Endodermal cell (in vitro differentiated cells): ENCODE measurements at regions not wholly inside any gene's neighbourhood (a gene's known extent, or its start where the extent isn't known, plus 50 kb on each side); places are given as distances from the start of the nearest gene placed in this dataset.
"Not testable (repeated sequence)": the region's sequence is repeated elsewhere in the genome, so short reads cannot be mapped to it uniquely, and the experiment has no call there.

Source experiments
- DNase-seq: peaks from one replicate; pipeline ENCODE4 v3.0.0-alpha.2; 2017
- H3K27ac ChIP-seq: 2 replicates; pipeline ENCODE4 v1.5.1; 2013; ENCODE audit warnings: mild to moderate bottlenecking, low read depth, low read length, moderate library complexity
- H3K27me3 ChIP-seq: 2 replicates; pipeline ENCODE4 v1.6.1; 2013; ENCODE audit warnings: mild to moderate bottlenecking, low read length, moderate library complexity; ENCODE audit not compliant: insufficient read depth, control insufficient read depth, poor library complexity, severe bottlenecking
- H3K36me3 ChIP-seq: 2 replicates; pipeline ENCODE4 v1.7.0; 2013; ENCODE audit warnings: mild to moderate bottlenecking, low read length, moderate library complexity; ENCODE audit not compliant: control insufficient read depth, insufficient read depth
- H3K4me1 ChIP-seq: one replicate; pipeline ENCODE4 v1.7.0; 2013; ENCODE audit warnings: low read length; ENCODE audit not compliant: control insufficient read depth, insufficient read depth
- H3K4me3 ChIP-seq: 2 replicates; pipeline ENCODE4 v1.5.1; 2013; ENCODE audit warnings: mild to moderate bottlenecking, low read length, moderate library complexity
- H3K9ac ChIP-seq: 2 replicates; pipeline ENCODE4 v1.6.1; 2013; ENCODE audit warnings: mild to moderate bottlenecking, low read length, moderate library complexity; ENCODE audit not compliant: poor library complexity, severe bottlenecking; ENCODE audit errors: extremely low read depth
- H3K9me3 ChIP-seq: 2 replicates; pipeline ENCODE4 v1.6.1; 2013; ENCODE audit warnings: mild to moderate bottlenecking, low read length, moderate library complexity; ENCODE audit not compliant: control insufficient read depth
- H3K27ac Mint-ChIP-seq: 2 replicates; pipeline ENCODE4 v1.8.0; 2020; ENCODE audit warnings: mixed read lengths
- H3K27me3 Mint-ChIP-seq: 2 replicates; pipeline ENCODE4 v1.8.0; 2021; ENCODE audit warnings: mild to moderate bottlenecking, mixed read lengths; ENCODE audit not compliant: insufficient read depth
- H3K36me3 Mint-ChIP-seq: 2 replicates; pipeline ENCODE4 v1.8.0; 2020; ENCODE audit warnings: low read depth, mixed read lengths
- H3K4me1 Mint-ChIP-seq: 2 replicates; pipeline ENCODE4 v1.8.0; 2020; ENCODE audit warnings: mixed read lengths
- H3K4me3 Mint-ChIP-seq: 2 replicates; pipeline ENCODE4 v1.8.0; 2020; ENCODE audit warnings: mild to moderate bottlenecking, moderate library complexity, mixed read lengths
- H3K9me3 Mint-ChIP-seq: 2 replicates; pipeline ENCODE4 v1.8.0; 2020; ENCODE audit warnings: mild to moderate bottlenecking, mixed read lengths
- CTCF ChIP-seq: fragments of 200-600 bp; sonication (generic); conservative IDR thresholded peaks from 2 replicates; pipeline ENCODE4 v1.5.0; 2021; ENCODE audit warnings: antibody characterized with exemption, mild to moderate bottlenecking
- WGBS, 2 experiments: methylation state at CpG; one replicate each; pipeline versions ENCODE4 v1.1.5 to v1.1.7; 2013; ENCODE audit warnings: missing lambda C conversion rate in 2 of 2, mixed read lengths in 1 of 2; ENCODE audit not compliant: insufficient coverage in 1 of 2, insufficient read length in 1 of 2; 5-methylcytosine and 5-hydroxymethylcytosine counted together

GRCh38 chr10:3654980-3655379, 130.0 kb downstream of the KLF6 start:
- Histone ChIP-seq H3K4me1 (peaks cover 8% of the 10 kb centered on the region), H3K9ac (no peak overlapping the region), H3K36me3 (no peaks in the 10 kb centered on the region), H3K27ac (no peak overlapping the region), H3K9me3 (no peaks in the 10 kb centered on the region), H3K27me3 (no peaks in the 10 kb centered on the region), H3K4me3 (no peak overlapping the region)
- H3K27me3 Mint-ChIP-seq: no peaks in the 10 kb centered on the region
- H3K27ac Mint-ChIP-seq: no peak overlapping the region
- no peaks in the 10 kb centered on the region for H3K36me3 Mint-ChIP-seq
- no peak for TF ChIP-seq CTCF
- H3K9me3 Mint-ChIP-seq: peaks cover 2% of the 10 kb centered on the region
- DNase-seq: no peak
- no peak overlapping the region for H3K4me3 Mint-ChIP-seq
- WGBS, 2 experiments: no CpG with 5 or more reads among the region's 1 CpG
- H3K4me1 Mint-ChIP-seq: peaks cover 33% of the 10 kb centered on the region

DNA sequence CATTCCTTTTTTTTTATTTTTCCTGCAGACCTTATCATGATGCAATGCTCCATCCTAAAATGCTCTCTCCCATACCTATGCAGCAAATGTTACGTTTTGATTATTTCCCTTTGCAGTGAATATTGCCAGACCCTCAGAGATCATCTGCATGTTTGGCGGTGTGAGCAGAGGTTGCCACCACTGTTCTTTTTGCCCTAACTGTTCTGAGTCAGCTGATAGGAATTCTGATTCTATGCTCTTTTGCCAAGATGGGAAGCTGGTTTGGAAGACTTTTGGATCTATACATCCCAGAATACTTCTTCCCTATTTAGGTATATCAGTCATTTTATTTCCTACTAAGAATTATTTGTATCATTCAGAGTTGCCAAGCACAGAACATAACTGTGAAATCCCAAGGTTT, 130.5 kb downstream of the KLF6 start:
- Mint-ChIP-seq H3K9me3 (no peaks in the 10 kb centered on the region), H3K27me3 (no peaks in the 10 kb centered on the region), H3K36me3 (no peaks in the 10 kb centered on the region), H3K4me3 (no peak overlapping the region), H3K4me1 (peaks cover 29% of the 10 kb centered on the region), H3K27ac (no peak overlapping the region)
- DNase-seq: no peak
- TF ChIP-seq CTCF: no peak
- no peaks in the 10 kb centered on the region for H3K27me3 ChIP-seq
- WGBS, 2 experiments: 93 to 95% methylated on average over 2 of the region's 2 CpGs
- no peak overlapping the region for H3K4me3 ChIP-seq
- H3K9ac ChIP-seq: no peak overlapping the region
- no peaks in the 10 kb centered on the region for H3K9me3 ChIP-seq
- H3K36me3 ChIP-seq: no peaks in the 10 kb centered on the region
- H3K4me1 ChIP-seq: peaks cover 6% of the 10 kb centered on the region
- no peak overlapping the region for H3K27ac ChIP-seq

GRCh38 chr10:3653303-3653702, 131.7 kb downstream of the KLF6 start:
- H3K9me3 ChIP-seq, H3K9me3 Mint-ChIP-seq, H3K36me3 Mint-ChIP-seq, H3K4me3 ChIP-seq, H3K27ac Mint-ChIP-seq, H3K36me3 ChIP-seq, H3K9ac ChIP-seq, H3K4me3 Mint-ChIP-seq, H3K27me3 Mint-ChIP-seq, H3K4me1 ChIP-seq, H3K27ac ChIP-seq, DNase-seq, H3K27me3 ChIP-seq: not testable (repeated sequence)
- 69% methylated on average over 2 of the region's 2 CpGs; no CpG with 5 or more reads in 1 of the 2 experiments for WGBS, 2 experiments
- H3K4me1 Mint-ChIP-seq: peaks cover 19% of the 10 kb centered on the region

GRCh38 chr10:3652886-3653285, 132.1 kb downstream of the KLF6 start:
- H3K4me3 Mint-ChIP-seq: no peak overlapping the region
- 89 to 92% methylated on average over 12 to 13 of the region's 13 CpGs for WGBS, 2 experiments
- Histone ChIP-seq H3K4me1 (no peaks in the 10 kb centered on the region), H3K27ac (no peak overlapping the region), H3K9me3 (no peaks in the 10 kb centered on the region), H3K27me3 (no peaks in the 10 kb centered on the region), H3K9ac (no peak overlapping the region), H3K36me3 (no peaks in the 10 kb centered on the region), H3K4me3 (no peak overlapping the region)
- H3K27ac Mint-ChIP-seq: no peak overlapping the region
- H3K36me3 Mint-ChIP-seq: no peaks in the 10 kb centered on the region
- peaks cover 15% of the 10 kb centered on the region for H3K4me1 Mint-ChIP-seq
- no peaks in the 10 kb centered on the region for H3K9me3 Mint-ChIP-seq
- TF ChIP-seq CTCF: no peak
- no peaks in the 10 kb centered on the region for H3K27me3 Mint-ChIP-seq
- no peak for DNase-seq
